Fibroblast of the aortic adventitia (primary cell): ENCODE measurements at regions not wholly inside any gene's neighbourhood (a gene's known extent, or its start where the extent isn't known, plus 50 kb on each side); places are given as distances from the start of the nearest gene placed in this dataset.
"Not testable (repeated sequence)": the region's sequence is repeated elsewhere in the genome, so short reads cannot be mapped to it uniquely, and the experiment has no call there.

Experiments used
- DNase-seq: peaks from one replicate; pipeline ENCODE4 v3.0.0-alpha.2; 2010; ENCODE audit warnings: low read depth
- H3K4me3 ChIP-seq: 2 replicates; pipeline ENCODE4 v1.5.1; 2011; ENCODE audit warnings: low read depth, mild to moderate bottlenecking, control low read depth, low read length, moderate library complexity
- TF ChIP-seq, protein P1 (sequence below): IDR thresholded peaks from 2 replicates; pipeline ENCODE4 v1.5.1; 2011; ENCODE audit warnings: mild to moderate bottlenecking, low read length, control low read depth, inconsistent platforms; ENCODE audit not compliant: insufficient read depth

DNA sequence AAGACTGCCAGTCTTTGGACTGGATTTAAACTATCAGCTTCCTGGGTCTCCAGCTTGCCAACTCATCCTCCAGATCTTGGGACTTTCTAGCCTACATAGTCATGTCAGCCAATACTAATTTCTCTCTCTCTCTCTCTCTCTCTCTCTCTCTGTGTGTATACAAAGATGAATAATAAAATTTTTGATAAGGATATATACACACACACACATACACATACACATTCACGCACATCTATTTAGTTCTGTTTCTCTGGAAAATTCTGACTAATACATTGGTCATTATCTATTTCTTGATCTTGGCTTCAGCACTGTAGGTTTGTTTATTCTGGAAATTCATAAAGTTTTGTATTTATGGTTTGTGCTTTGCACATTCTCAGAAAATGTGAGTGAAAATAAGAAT is 1606.2 kb upstream of the NUDT12 start:
- TF ChIP-seq, protein P1, sequence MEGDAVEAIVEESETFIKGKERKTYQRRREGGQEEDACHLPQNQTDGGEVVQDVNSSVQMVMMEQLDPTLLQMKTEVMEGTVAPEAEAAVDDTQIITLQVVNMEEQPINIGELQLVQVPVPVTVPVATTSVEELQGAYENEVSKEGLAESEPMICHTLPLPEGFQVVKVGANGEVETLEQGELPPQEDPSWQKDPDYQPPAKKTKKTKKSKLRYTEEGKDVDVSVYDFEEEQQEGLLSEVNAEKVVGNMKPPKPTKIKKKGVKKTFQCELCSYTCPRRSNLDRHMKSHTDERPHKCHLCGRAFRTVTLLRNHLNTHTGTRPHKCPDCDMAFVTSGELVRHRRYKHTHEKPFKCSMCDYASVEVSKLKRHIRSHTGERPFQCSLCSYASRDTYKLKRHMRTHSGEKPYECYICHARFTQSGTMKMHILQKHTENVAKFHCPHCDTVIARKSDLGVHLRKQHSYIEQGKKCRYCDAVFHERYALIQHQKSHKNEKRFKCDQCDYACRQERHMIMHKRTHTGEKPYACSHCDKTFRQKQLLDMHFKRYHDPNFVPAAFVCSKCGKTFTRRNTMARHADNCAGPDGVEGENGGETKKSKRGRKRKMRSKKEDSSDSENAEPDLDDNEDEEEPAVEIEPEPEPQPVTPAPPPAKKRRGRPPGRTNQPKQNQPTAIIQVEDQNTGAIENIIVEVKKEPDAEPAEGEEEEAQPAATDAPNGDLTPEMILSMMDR = no peak
- no peak for DNase-seq
- H3K4me3 ChIP-seq = no peak overlapping the region

DNA sequence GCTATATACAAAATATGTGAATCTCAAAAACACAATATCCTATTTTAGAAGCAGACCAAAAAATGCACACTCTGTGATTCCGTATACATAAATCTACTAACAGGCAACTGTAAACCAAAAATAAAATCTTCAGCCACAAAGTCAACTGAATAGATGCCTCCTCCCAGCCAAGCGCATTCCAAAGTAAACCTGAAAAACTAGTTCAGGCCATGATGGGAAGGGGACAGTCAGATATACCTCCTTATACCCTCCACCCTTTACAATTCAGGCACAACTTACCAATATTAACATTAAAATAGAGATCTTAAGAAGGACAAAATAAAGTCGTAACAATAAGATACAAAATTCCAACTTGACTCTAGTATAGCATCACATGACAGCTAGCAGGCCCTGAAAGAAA is 1604.5 kb upstream of the NUDT12 start:
- TF ChIP-seq, protein P1 = no peak
- DNase-seq = no peak
- H3K4me3 ChIP-seq = no peak overlapping the region

DNA sequence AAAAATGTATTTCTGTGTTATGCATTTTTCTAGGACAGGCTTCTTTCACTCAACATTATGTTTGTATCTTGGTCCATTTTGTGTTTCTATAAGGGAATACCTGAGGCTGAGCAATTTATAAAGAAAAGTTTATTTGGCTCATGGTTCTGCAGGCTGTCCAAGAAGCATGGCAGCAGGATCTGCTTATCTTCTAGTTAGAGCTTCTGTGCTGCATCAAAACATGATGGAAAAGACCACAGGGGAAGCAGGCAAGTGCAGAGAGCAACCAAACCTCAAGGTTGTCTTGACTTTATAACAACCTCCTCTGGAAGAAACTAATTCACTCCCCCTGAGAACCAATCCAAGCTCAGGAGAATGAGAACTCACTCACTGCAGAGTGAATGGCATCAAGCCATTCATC is 1601.0 kb upstream of the NUDT12 start:
- H3K4me3 ChIP-seq = no peak overlapping the region
- TF ChIP-seq, protein P1 = no peak

DNA sequence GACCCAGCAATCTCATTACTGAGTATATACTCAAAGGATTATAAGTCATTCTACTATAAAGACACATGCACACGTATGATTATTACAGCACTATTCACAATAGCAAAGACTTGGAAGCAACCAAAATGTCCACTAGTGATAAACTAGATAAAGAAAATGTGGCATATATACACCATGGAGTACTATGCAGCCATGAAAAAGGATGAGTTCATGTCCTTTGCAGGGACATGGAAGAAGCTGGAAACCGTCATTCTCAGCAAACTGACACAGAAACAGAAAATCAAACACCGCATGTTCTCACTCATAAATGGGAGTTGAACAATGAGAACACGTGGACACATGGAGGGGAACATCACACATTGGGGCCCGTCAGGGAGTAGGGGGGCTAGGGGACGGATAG is 1600.0 kb upstream of the NUDT12 start:
- not testable (repeated sequence) for H3K4me3 ChIP-seq, DNase-seq

More for the DNA sequence above, 1601.0 kb upstream of the NUDT12 start:
- no peak for DNase-seq

DNA sequence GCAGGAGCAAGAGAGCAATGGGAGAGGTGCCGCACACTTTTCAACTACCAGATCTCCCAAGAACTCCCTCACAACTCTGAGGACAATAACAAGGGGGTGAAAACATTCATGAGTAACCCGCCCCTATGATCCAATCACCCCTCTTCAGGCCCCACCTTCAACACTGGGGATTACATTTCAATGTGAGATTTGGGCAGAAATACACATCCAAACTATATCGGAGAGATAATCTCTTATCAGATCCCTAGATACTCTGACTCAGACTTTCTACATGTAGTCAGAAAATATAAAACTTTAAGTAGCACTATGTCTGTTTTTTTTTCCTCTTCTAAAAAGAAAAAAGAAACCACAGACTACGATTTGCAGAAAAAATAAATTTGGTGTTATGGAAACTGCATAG is 1595.9 kb upstream of the NUDT12 start:
- TF ChIP-seq, protein P1 = no peak
- DNase-seq = no peak
- H3K4me3 ChIP-seq = no peak overlapping the region

DNA sequence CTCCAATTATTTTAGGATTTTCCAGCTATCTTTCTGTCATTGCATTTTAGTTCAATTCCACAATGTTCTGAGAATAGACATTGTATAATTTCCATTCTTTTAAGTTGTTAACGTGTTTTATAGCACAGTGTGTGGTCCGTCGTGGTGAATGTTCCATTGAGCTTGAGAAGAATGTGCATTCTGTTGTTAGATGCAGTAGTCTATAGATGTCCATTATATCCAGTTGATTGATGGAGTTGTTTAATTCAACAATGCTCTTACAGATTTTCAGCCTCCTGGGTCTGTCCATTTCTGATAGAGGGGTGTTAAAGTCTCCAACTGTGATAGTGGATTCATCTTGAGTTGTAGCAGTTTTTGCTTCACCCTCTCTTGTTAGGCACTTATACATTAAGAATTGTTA is 1587.7 kb upstream of the NUDT12 start:
- no peak for DNase-seq
- TF ChIP-seq, protein P1 = no peak
- no peak overlapping the region for H3K4me3 ChIP-seq

DNA sequence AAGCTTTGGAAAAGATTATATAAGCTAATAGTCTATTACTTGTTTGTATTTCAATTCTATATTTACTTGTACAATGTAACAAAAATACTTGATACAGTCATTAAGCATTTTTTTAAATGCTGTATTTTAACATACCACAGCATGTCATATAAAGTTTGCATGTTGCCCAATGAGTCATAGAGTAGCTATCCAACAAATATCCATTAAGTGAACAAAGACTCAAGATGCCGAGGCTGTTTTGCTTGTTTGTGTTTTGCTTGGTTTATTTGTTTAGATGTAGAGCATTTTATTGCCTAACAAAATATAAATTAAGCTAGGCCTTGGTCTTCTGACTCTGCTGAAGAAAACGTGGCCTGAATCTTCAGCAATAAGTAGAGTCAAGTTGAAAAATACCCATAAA is 1584.3 kb upstream of the NUDT12 start:
- no peak for DNase-seq
- TF ChIP-seq, protein P1 = no peak
- no peak overlapping the region for H3K4me3 ChIP-seq
